ENCODE measurements at regions not wholly inside any gene's neighbourhood (a gene's known extent, or its start where the extent isn't known, plus 50 kb on each side); places are given as distances from the start of the nearest gene placed in this dataset.

DNA sequence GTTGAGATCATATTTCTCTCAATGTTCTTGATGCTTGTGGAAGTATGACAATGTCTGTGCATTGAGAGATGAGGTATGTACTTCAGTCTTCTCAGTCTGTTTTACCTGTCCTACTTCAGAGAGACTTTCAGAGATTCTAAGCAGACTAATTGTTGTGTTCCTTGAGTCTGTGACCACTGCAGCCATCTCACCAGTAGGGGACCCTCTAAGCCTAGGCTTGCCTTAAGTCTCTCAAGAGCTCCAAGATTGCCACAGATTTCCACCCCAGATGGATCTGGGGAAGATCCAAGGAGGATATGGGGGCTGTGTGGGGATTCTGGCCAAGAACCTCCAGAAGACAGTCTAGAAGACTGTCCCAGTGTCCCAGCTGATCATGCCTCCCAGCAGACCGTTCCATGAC, 179.9 kb upstream of the PLET1 start:
- peak; percentile 78 for DNase-seq
- H4K8ac ChIP-seq (ENCODE audit: low read depth, low read length): no peak overlapping the region

DNA sequence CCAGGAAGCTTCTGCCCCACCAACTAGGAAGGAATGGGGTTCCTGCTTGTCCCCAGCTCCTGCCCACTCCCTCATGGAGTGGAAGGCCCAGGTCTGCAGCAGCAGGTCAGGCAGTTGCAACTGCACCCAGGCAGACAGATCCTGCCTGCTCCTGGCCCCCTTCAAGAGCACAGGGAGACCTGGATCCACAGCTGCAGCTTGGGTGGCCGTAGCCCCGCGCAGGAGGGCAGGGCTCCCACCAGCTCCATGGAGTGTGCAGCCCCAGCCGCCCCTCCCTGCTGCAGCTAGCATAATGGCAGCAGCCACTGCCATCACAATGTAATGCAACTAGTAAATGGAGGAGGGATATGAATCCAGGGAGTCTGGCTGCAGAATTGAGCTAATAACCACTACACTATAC, 187.5 kb upstream of the PLET1 start:
- DNase-seq: no peak
- H3K79me2 ChIP-seq (ENCODE audit: control insufficient read depth, insufficient read depth, low read length): no peaks in the 10 kb centered on the region
- no peak overlapping the region for H3K18ac ChIP-seq (ENCODE audit: low read length)
- H2AK5ac ChIP-seq (ENCODE audit: low read length): no peak overlapping the region
- no peak overlapping the region for H4K5ac ChIP-seq (ENCODE audit: low read length)
- H3K4ac ChIP-seq (ENCODE audit: low read depth, low read length): no peak overlapping the region
- H4K8ac ChIP-seq (ENCODE audit: low read depth, low read length): no peak overlapping the region
- H2BK120ac ChIP-seq (ENCODE audit: low read depth, low read length): no peak overlapping the region
- no peak overlapping the region for H3K27ac ChIP-seq (ENCODE audit: low read depth, low read length)
- no peak overlapping the region for H3K56ac ChIP-seq (ENCODE audit: low read length)
- H2BK5ac ChIP-seq (ENCODE audit: low read length): no peak overlapping the region
- no peak overlapping the region for H3K23ac ChIP-seq (ENCODE audit: low read length)
- no peaks in the 10 kb centered on the region for H3K27me3 ChIP-seq (ENCODE audit: insufficient read depth, low read length, poor library complexity)
- no CpG with 5 or more reads among the region's 4 CpGs for WGBS (ENCODE audit: extremely low coverage, insufficient coverage, low lambda C conversion rate)
- H3K4me2 ChIP-seq (ENCODE audit: low read length): no peak overlapping the region
- H3K4me1 ChIP-seq (ENCODE audit: control insufficient read depth, low read depth, low read length): no peaks in the 10 kb centered on the region
- H3K4me3 ChIP-seq (ENCODE audit: low read length): no peak overlapping the region
- H3K79me1 ChIP-seq (ENCODE audit: low read length): no peaks in the 10 kb centered on the region
- no peak overlapping the region for H3K9ac ChIP-seq (ENCODE audit: low read length)
- H3K36me3 ChIP-seq (ENCODE audit: control insufficient read depth, insufficient read depth, low read length): no peaks in the 10 kb centered on the region
- H2BK15ac ChIP-seq (replicated peaks; ENCODE audit: low read depth): no peak overlapping the region

More for the DNA sequence above, 179.9 kb upstream of the PLET1 start:
- no peak overlapping the region for H3K27ac ChIP-seq (ENCODE audit: low read depth, low read length)
- no peak overlapping the region for H3K23ac ChIP-seq (ENCODE audit: low read length)
- no peaks in the 10 kb centered on the region for H3K36me3 ChIP-seq (ENCODE audit: control insufficient read depth, insufficient read depth, low read length)
- H2BK15ac ChIP-seq (replicated peaks; ENCODE audit: low read depth): no peak overlapping the region
- H3K4me2 ChIP-seq (ENCODE audit: low read length): no peak overlapping the region
- H2BK5ac ChIP-seq (ENCODE audit: low read length): no peak overlapping the region
- no peak overlapping the region for H2AK5ac ChIP-seq (ENCODE audit: low read length)
- no peak overlapping the region for H3K56ac ChIP-seq (ENCODE audit: low read length)
- H4K5ac ChIP-seq (ENCODE audit: low read length): no peak overlapping the region
- no peak overlapping the region for H3K4ac ChIP-seq (ENCODE audit: low read depth, low read length)
- no peaks in the 10 kb centered on the region for H3K27me3 ChIP-seq (ENCODE audit: insufficient read depth, low read length, poor library complexity)
- no CpG with 5 or more reads among the region's 1 CpG for WGBS (ENCODE audit: extremely low coverage, insufficient coverage, low lambda C conversion rate)
- no peak overlapping the region for H3K4me3 ChIP-seq (ENCODE audit: low read length)
- H3K79me2 ChIP-seq (ENCODE audit: control insufficient read depth, insufficient read depth, low read length): no peaks in the 10 kb centered on the region
- H3K79me1 ChIP-seq (ENCODE audit: low read length): no peaks in the 10 kb centered on the region
- H2BK120ac ChIP-seq (ENCODE audit: low read depth, low read length): no peak overlapping the region
- H3K18ac ChIP-seq (ENCODE audit: low read length): no peak overlapping the region
- no peak overlapping the region for H3K9ac ChIP-seq (ENCODE audit: low read length)
- H3K4me1 ChIP-seq (ENCODE audit: control insufficient read depth, low read depth, low read length): no peaks in the 10 kb centered on the region

DNA sequence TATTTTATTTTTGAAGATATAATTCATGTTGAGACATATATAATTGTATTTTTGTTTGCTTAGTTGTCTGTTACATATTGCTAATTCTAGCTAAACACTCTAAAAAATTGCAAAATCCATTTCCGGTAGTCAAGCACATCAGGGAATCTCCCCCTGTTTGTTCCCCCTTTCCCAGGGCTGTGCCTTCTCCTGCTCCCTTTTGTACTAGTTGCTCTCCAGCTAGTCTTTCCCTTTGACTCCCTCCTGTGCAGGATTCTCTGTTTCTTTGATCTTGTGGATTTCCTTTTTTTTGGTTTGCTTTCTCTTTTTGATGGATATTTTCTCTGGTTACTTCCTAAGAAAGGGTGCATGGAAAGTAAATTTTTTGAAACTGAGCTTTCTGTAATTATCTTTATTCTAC, 188.1 kb upstream of the PLET1 start:
- H3K23ac ChIP-seq (ENCODE audit: low read length): no peak overlapping the region
- H2BK5ac ChIP-seq (ENCODE audit: low read length): no peak overlapping the region
- H3K36me3 ChIP-seq (ENCODE audit: control insufficient read depth, insufficient read depth, low read length): no peaks in the 10 kb centered on the region
- H3K9ac ChIP-seq (ENCODE audit: low read length): no peak overlapping the region
- H3K4me1 ChIP-seq (ENCODE audit: control insufficient read depth, low read depth, low read length): no peaks in the 10 kb centered on the region
- H3K4me2 ChIP-seq (ENCODE audit: low read length): no peak overlapping the region
- H3K79me2 ChIP-seq (ENCODE audit: control insufficient read depth, insufficient read depth, low read length): no peaks in the 10 kb centered on the region
- H4K8ac ChIP-seq (ENCODE audit: low read depth, low read length): no peak overlapping the region
- no peak overlapping the region for H3K4me3 ChIP-seq (ENCODE audit: low read length)
- no peak overlapping the region for H3K27ac ChIP-seq (ENCODE audit: low read depth, low read length)
- no peak overlapping the region for H2AK5ac ChIP-seq (ENCODE audit: low read length)
- no CpG with 5 or more reads among the region's 1 CpG for WGBS (ENCODE audit: extremely low coverage, insufficient coverage, low lambda C conversion rate)
- H2BK120ac ChIP-seq (ENCODE audit: low read depth, low read length): no peak overlapping the region
- DNase-seq: no peak
- no peak overlapping the region for H3K4ac ChIP-seq (ENCODE audit: low read depth, low read length)
- H3K79me1 ChIP-seq (ENCODE audit: low read length): no peaks in the 10 kb centered on the region
- H3K27me3 ChIP-seq (ENCODE audit: insufficient read depth, low read length, poor library complexity): no peaks in the 10 kb centered on the region
- H3K18ac ChIP-seq (ENCODE audit: low read length): no peak overlapping the region
- no peak overlapping the region for H4K5ac ChIP-seq (ENCODE audit: low read length)
- no peak overlapping the region for H2BK15ac ChIP-seq (replicated peaks; ENCODE audit: low read depth)
- no peak overlapping the region for H3K56ac ChIP-seq (ENCODE audit: low read length)

DNA sequence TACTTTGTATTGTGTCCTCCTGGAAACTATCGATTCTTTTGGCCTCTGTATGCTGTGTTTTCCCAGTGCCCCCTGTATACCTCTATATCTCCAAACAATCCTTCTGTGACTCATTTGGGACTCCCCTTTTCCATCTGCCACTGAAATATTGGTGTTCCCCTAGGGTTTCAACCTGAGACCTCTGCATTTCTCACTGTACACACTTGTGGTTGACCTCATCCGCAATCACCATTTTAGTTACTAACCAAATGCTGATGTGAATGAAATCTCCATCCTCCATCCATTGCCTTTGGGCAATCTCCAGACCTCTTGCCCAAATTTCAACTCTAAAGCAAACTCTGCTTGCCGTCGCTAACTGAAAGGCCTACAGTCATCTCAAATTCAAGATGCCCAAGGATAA, 190.6 kb upstream of the PLET1 start:
- Histone ChIP-seq H3K27ac (ENCODE audit: low read depth, low read length) (no peak overlapping the region), H3K4me1 (ENCODE audit: control insufficient read depth, low read depth, low read length) (no peaks in the 10 kb centered on the region), H3K27me3 (ENCODE audit: insufficient read depth, low read length, poor library complexity) (no peaks in the 10 kb centered on the region), H3K18ac (ENCODE audit: low read length) (no peak overlapping the region), H3K4ac (ENCODE audit: low read depth, low read length) (no peak overlapping the region), H3K9ac (ENCODE audit: low read length) (no peak overlapping the region), H4K8ac (ENCODE audit: low read depth, low read length) (no peak overlapping the region), H3K23ac (ENCODE audit: low read length) (no peak overlapping the region), H3K56ac (ENCODE audit: low read length) (no peak overlapping the region), H2BK5ac (ENCODE audit: low read length) (no peak overlapping the region), H4K5ac (ENCODE audit: low read length) (no peak overlapping the region), H3K36me3 (ENCODE audit: control insufficient read depth, insufficient read depth, low read length) (no peaks in the 10 kb centered on the region), H3K4me2 (ENCODE audit: low read length) (no peak overlapping the region), H2AK5ac (ENCODE audit: low read length) (no peak overlapping the region), H2BK15ac (replicated peaks; ENCODE audit: low read depth) (no peak overlapping the region), H3K79me2 (ENCODE audit: control insufficient read depth, insufficient read depth, low read length) (no peaks in the 10 kb centered on the region), H3K4me3 (ENCODE audit: low read length) (no peak overlapping the region), H3K79me1 (ENCODE audit: low read length) (no peaks in the 10 kb centered on the region), H2BK120ac (ENCODE audit: low read depth, low read length) (no peak overlapping the region)
- no peak for DNase-seq
- WGBS (ENCODE audit: extremely low coverage, insufficient coverage, low lambda C conversion rate): no CpG with 5 or more reads among the region's 4 CpGs

DNA sequence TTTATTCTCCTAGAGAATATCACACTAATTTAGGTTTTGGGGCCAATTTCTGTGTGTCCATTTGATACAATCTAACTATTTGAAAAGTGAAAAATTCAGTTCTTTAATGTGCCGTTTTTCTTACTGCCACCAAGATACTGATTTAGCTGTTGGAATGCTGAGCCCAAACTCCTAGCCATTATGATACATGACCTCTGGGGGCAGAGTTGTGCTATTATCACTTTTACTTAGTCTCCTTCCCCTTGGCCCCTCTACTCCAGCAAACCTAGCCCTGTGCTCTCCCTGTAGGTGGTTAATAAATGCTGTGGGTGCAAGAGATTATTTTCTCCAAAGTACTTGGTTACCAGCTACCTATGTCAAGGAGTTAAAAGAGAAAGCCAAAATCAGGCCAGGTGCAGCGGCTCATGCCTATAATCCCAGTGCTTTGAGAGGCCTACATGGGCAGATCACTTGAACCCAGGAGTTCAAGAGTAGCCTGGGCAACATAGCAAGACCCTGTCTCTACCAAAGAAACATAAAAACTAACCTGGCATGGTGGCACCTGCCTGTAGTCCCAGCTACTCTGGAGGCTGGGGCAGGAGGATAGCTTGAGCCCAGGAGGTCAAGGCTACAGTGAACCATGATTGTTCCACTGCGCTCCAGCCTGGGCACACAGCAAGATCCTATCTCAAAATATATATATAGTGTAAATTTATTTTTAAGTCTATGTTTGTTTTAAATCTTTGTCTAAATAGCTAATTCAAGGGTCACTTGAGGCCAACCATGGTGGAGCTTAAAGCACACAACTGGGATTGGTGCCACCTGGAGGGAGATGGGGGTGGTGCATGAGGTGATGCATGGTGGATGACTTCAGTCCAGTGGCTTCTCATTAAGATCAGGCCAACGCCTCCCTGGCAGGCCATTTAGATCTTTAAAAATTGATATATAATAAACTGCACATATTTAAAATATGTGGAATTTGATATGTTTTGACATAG, 193.2 kb upstream of the PLET1 start:
- no peak overlapping the region for H3K56ac ChIP-seq (ENCODE audit: low read length)
- H4K8ac ChIP-seq (ENCODE audit: low read depth, low read length): no peak overlapping the region
- H2AK5ac ChIP-seq (ENCODE audit: low read length): no peak overlapping the region
- H3K4me2 ChIP-seq (ENCODE audit: low read length): no peak overlapping the region
- no peak overlapping the region for H3K4ac ChIP-seq (ENCODE audit: low read depth, low read length)
- no peak overlapping the region for H2BK5ac ChIP-seq (ENCODE audit: low read length)
- no peak overlapping the region for H3K18ac ChIP-seq (ENCODE audit: low read length)
- no peak overlapping the region for H2BK15ac ChIP-seq (replicated peaks; ENCODE audit: low read depth)
- no CpG with 5 or more reads among the region's 4 CpGs for WGBS (ENCODE audit: extremely low coverage, insufficient coverage, low lambda C conversion rate)
- no peaks in the 10 kb centered on the region for H3K36me3 ChIP-seq (ENCODE audit: control insufficient read depth, insufficient read depth, low read length)
- no peak overlapping the region for H3K23ac ChIP-seq (ENCODE audit: low read length)
- no peaks in the 10 kb centered on the region for H3K79me2 ChIP-seq (ENCODE audit: control insufficient read depth, insufficient read depth, low read length)
- no peak overlapping the region for H3K27ac ChIP-seq (ENCODE audit: low read depth, low read length)
- no peak overlapping the region for H2BK120ac ChIP-seq (ENCODE audit: low read depth, low read length)
- H3K27me3 ChIP-seq (ENCODE audit: insufficient read depth, low read length, poor library complexity): no peaks in the 10 kb centered on the region
- no peaks in the 10 kb centered on the region for H3K79me1 ChIP-seq (ENCODE audit: low read length)
- H3K9ac ChIP-seq (ENCODE audit: low read length): no peak overlapping the region
- H4K5ac ChIP-seq (ENCODE audit: low read length): no peak overlapping the region
- peak; percentile 74 for DNase-seq
- H3K4me3 ChIP-seq (ENCODE audit: low read length): no peak overlapping the region
- H3K4me1 ChIP-seq (ENCODE audit: control insufficient read depth, low read depth, low read length): no peaks in the 10 kb centered on the region

Data from mesendoderm (in vitro differentiated cells).